ENCODE measurements at regions not wholly inside any gene's neighbourhood (a gene's known extent, or its start where the extent isn't known, plus 50 kb on each side); places are given as distances from the start of the nearest gene placed in this dataset.

DNA sequence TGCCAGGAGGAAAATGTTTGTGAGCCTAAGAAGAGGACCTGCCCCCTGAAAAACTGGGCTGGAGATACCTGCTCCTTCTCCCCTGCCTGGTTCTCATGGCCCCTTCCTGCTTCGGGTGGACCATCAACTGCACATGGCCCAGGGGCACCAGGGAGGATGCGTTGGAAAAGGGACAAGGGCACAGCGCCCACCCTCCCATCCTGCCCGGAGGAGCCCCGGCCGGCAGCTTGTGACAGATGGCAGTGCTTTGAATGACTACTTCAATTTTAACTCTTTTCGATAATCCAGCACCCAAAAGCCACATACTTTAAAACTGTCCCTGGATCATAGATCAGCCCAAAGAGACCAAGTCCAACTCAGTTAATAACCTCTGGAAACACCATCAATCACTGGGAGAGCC is 135.8 kb upstream of the NECTIN1 start:
- peaks cover 12% of the 10 kb centered on the region for H3K27me3 Mint-ChIP-seq (ENCODE audit: low read depth)
- intact Hi-C loops (cut with micrococcal nuclease): no loop called here
- H3K4me3 Mint-ChIP-seq: no peak overlapping the region

DNA sequence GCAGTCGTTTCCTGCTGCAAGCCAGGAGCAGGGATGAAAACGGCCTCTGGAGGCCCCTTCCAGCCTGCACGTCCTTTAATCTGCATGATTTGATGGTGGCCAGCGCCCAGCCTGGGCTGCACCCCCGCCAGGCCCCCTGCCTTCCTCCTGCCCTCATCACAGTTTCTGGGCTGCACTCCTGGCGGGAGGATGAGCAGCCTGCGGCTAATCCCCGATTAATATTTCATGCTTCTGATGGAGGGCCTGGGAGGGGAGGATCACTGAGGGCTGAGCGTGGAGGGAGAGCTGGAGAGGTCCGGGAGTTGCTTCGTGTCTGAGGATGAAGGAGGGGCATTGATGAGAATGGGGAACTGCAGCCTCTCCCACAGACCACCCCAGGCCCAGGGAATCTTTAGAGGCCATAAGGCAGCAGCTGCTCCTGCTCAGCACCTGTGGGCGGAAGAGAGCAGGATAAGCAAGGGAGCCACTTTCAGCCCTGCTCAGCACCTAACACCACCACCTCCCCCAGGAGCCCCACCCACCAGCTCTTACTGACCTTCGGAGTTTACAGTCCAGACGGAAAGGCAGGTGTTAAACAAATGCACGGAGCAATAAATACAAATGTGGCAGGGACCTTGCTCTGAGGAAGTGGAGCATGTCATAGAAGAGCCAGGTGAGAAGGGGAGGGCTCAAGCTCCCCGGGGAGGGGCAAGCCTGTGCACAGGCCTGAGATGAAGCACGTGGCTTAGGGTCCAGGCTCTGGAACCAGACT is 135.0 kb upstream of the NECTIN1 start:
- Mint-ChIP-seq H3K27me3 (ENCODE audit: low read depth) (peaks cover 12% of the 10 kb centered on the region), H3K27ac (no peak overlapping the region), H3K9me3 (no peaks in the 10 kb centered on the region), H3K4me1 (ENCODE audit: low read depth) (no peaks in the 10 kb centered on the region), H3K36me3 (ENCODE audit: low read depth) (no peaks in the 10 kb centered on the region), H3K4me3 (no peak overlapping the region)
- no peak for DNase-seq
- intact Hi-C loops (cut with micrococcal nuclease): no loop called here
- CTCF ChIA-PET: no interaction called here

More for the DNA sequence above, 135.8 kb upstream of the NECTIN1 start:
- no peak for DNase-seq
- H3K27ac Mint-ChIP-seq: no peak overlapping the region
- H3K36me3 Mint-ChIP-seq (ENCODE audit: low read depth): no peaks in the 10 kb centered on the region
- CTCF ChIA-PET: no interaction called here
- H3K9me3 Mint-ChIP-seq: no peaks in the 10 kb centered on the region
- H3K4me1 Mint-ChIP-seq (ENCODE audit: low read depth): no peaks in the 10 kb centered on the region

DNA sequence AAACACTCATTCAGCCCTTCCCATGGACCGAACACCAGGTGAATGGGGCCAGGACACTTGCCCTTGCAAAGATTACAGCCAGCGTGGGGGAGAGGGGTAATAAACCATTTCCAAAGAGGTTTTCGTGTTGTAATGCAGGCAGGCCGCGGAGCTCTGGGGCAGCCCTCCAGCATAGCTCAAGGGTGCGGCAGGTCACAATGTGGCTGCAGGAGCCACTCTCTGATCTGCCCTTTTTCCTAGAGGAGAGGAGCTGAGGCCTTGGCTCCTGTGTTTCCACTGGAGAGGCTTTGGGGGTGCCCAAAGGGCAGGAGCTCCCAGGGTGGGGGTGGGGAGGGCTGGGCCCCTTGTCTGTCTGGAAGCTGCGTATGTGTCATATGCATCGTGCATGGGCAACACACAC is 134.2 kb upstream of the NECTIN1 start:
- Mint-ChIP-seq H3K4me1 (ENCODE audit: low read depth) (no peaks in the 10 kb centered on the region), H3K9me3 (no peaks in the 10 kb centered on the region), H3K4me3 (no peak overlapping the region), H3K27ac (no peak overlapping the region), H3K27me3 (ENCODE audit: low read depth) (peaks cover 16% of the 10 kb centered on the region), H3K36me3 (ENCODE audit: low read depth) (no peaks in the 10 kb centered on the region)
- CTCF ChIA-PET: no interaction called here
- DNase-seq: no peak
- intact Hi-C loops (cut with micrococcal nuclease): no loop called here

DNA sequence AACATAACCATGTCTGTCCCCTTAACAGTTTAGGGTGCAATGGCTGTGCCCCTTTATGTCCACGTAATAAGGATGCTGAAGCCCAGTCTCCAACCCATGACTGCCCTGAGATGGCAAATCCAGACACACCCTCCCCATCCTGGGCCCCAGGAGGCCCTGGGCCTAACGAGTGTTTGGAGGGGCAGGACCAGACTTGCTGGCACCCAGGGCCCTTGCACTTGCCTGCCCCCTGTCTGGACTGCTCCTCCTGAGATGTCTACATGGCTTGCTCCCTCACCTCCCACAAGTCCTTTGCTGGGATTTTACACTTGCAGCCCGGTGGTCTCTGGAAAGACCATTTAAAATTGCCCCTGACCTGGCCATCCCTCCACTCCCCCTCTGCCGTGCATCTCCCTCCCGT is 132.2 kb upstream of the NECTIN1 start:
- Mint-ChIP-seq H3K4me1 (ENCODE audit: low read depth) (no peaks in the 10 kb centered on the region), H3K4me3 (no peak overlapping the region), H3K9me3 (no peaks in the 10 kb centered on the region), H3K27me3 (ENCODE audit: low read depth) (peaks cover 16% of the 10 kb centered on the region), H3K36me3 (ENCODE audit: low read depth) (no peaks in the 10 kb centered on the region), H3K27ac (no peak overlapping the region)
- DNase-seq: no peak
- CTCF ChIA-PET: no interaction called here
- intact Hi-C loops (cut with micrococcal nuclease): no loop called here

DNA sequence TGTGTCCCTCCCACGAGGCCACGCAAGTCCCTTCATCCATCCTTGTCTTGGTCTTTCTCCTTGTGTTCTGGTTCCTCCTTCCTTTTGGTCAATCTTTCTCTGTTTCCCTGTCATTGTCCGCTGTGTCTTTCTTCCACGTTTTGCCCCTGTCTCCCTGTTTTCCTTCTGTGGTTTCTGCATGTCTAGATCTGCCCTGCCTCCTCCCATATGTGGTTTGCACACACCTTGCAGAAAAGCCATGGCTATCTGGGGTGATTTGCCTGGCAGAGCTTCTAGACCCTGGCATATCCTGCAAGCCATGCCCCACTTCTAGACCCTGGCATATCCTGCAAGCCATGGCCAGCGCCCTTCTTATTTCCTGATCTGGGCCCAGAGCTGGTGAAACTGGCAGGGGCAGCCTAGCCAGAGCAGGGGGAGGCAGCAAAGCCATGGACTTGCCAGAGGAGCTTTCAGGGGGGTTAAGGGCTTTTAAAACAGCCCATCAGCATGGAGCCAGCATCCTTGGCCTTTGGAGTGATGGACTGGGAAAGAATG is 131.6 kb upstream of the NECTIN1 start:
- Mint-ChIP-seq H3K4me3 (no peak overlapping the region), H3K36me3 (ENCODE audit: low read depth) (no peaks in the 10 kb centered on the region), H3K27me3 (ENCODE audit: low read depth) (peaks cover 13% of the 10 kb centered on the region), H3K9me3 (no peaks in the 10 kb centered on the region), H3K27ac (no peak overlapping the region), H3K4me1 (ENCODE audit: low read depth) (no peaks in the 10 kb centered on the region)
- intact Hi-C loops (cut with micrococcal nuclease): no loop called here
- no peak for DNase-seq
- CTCF ChIA-PET: no interaction called here

GRCh38 chr11:119859684-119860083 is 130.7 kb upstream of the NECTIN1 start:
- Mint-ChIP-seq H3K27me3 (ENCODE audit: low read depth) (peaks cover 13% of the 10 kb centered on the region), H3K36me3 (ENCODE audit: low read depth) (no peaks in the 10 kb centered on the region), H3K9me3 (no peaks in the 10 kb centered on the region), H3K4me1 (ENCODE audit: low read depth) (no peaks in the 10 kb centered on the region), H3K27ac (no peak overlapping the region), H3K4me3 (no peak overlapping the region)
- CTCF ChIA-PET: no interaction called here
- no peak for DNase-seq
- intact Hi-C loops (cut with micrococcal nuclease): no loop called here

GRCh38 chr11:119858288-119858687 is 129.3 kb upstream of the NECTIN1 start:
- Mint-ChIP-seq H3K4me1 (ENCODE audit: low read depth) (no peaks in the 10 kb centered on the region), H3K36me3 (ENCODE audit: low read depth) (no peaks in the 10 kb centered on the region), H3K4me3 (no peak overlapping the region), H3K27me3 (ENCODE audit: low read depth) (peaks cover 13% of the 10 kb centered on the region), H3K9me3 (no peaks in the 10 kb centered on the region), H3K27ac (no peak overlapping the region)
- intact Hi-C loops (cut with micrococcal nuclease): no loop called here
- DNase-seq: no peak
- CTCF ChIA-PET: no interaction called here

- DNase-seq: no peak
- no peaks in the 10 kb centered on the region for H3K36me3 Mint-ChIP-seq (ENCODE audit: low read depth)
- no peaks in the 10 kb centered on the region for H3K4me1 Mint-ChIP-seq (ENCODE audit: low read depth)
- peaks cover 13% of the 10 kb centered on the region for H3K27me3 Mint-ChIP-seq (ENCODE audit: low read depth)
- H3K27ac Mint-ChIP-seq: no peak overlapping the region
- CTCF ChIA-PET: no interaction called here
- intact Hi-C loops (cut with micrococcal nuclease): no loop called here
- H3K9me3 Mint-ChIP-seq: no peaks in the 10 kb centered on the region
- no peak overlapping the region for H3K4me3 Mint-ChIP-seq
Measured at GRCh38 chr11:119856681-119857485, 127.9 kb upstream of the NECTIN1 start.

GRCh38 chr11:119855066-119855465 is 126.1 kb upstream of the NECTIN1 start:
- intact Hi-C loops (cut with micrococcal nuclease): no loop called here
- H3K4me3 Mint-ChIP-seq: no peak overlapping the region
- no peaks in the 10 kb centered on the region for H3K36me3 Mint-ChIP-seq (ENCODE audit: low read depth)
- H3K27me3 Mint-ChIP-seq (ENCODE audit: low read depth): peaks cover 14% of the 10 kb centered on the region
- DNase-seq: no peak
- CTCF ChIA-PET: no interaction called here
- H3K27ac Mint-ChIP-seq: no peak overlapping the region
- no peaks in the 10 kb centered on the region for H3K4me1 Mint-ChIP-seq (ENCODE audit: low read depth)
- no peaks in the 10 kb centered on the region for H3K9me3 Mint-ChIP-seq

GRCh38 chr11:119854521-119854920 is 125.5 kb upstream of the NECTIN1 start:
- peaks cover 14% of the 10 kb centered on the region for H3K27me3 Mint-ChIP-seq (ENCODE audit: low read depth)
- CTCF ChIA-PET: no interaction called here
- intact Hi-C loops (cut with micrococcal nuclease): no loop called here
- H3K9me3 Mint-ChIP-seq: no peaks in the 10 kb centered on the region
- H3K27ac Mint-ChIP-seq: no peak overlapping the region
- DNase-seq: no peak
- H3K4me3 Mint-ChIP-seq: no peak overlapping the region
- H3K4me1 Mint-ChIP-seq (ENCODE audit: low read depth): no peaks in the 10 kb centered on the region
- no peaks in the 10 kb centered on the region for H3K36me3 Mint-ChIP-seq (ENCODE audit: low read depth)

- peaks cover 16% of the 10 kb centered on the region for H3K27me3 Mint-ChIP-seq (ENCODE audit: low read depth)
- intact Hi-C loops (cut with micrococcal nuclease): no loop called here
- H3K36me3 Mint-ChIP-seq (ENCODE audit: low read depth): no peaks in the 10 kb centered on the region
- no peaks in the 10 kb centered on the region for H3K4me1 Mint-ChIP-seq (ENCODE audit: low read depth)
- CTCF ChIA-PET: no interaction called here
- no peaks in the 10 kb centered on the region for H3K9me3 Mint-ChIP-seq
- no peak overlapping the region for H3K27ac Mint-ChIP-seq
- H3K4me3 Mint-ChIP-seq: no peak overlapping the region
- no peak for DNase-seq
Measured at GRCh38 chr11:119853581-119854360, 124.8 kb upstream of the NECTIN1 start.

DNA sequence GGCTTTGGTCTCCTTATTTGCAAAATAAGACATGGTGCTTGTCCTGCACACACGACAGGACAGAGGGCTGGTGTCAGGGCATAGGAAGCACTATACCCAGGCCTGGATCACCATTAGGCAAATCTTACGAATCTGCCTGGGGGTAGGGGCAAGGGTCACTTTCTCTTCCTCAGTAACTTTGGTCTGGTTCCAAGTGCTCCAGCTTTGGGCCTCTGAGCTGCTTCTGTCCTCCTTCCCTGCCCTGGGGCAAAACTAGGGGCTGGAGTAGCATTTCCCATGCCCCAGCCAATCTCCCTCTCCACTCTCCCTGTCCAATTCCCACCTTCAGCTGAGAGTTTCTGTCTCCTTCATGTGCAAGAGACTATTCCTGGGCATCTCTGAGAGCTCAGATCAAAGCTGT is 123.7 kb upstream of the NECTIN1 start:
- intact Hi-C loops (cut with micrococcal nuclease): no loop called here
- H3K9me3 Mint-ChIP-seq: no peaks in the 10 kb centered on the region
- H3K27me3 Mint-ChIP-seq (ENCODE audit: low read depth): peaks cover 12% of the 10 kb centered on the region
- H3K4me1 Mint-ChIP-seq (ENCODE audit: low read depth): no peaks in the 10 kb centered on the region
- H3K4me3 Mint-ChIP-seq: no peak overlapping the region
- H3K27ac Mint-ChIP-seq: no peak overlapping the region
- DNase-seq: no peak
- CTCF ChIA-PET: no interaction called here
- H3K36me3 Mint-ChIP-seq (ENCODE audit: low read depth): no peaks in the 10 kb centered on the region
